Stimulated activated CD4-positive, alpha-beta T cell treated with anti-CD3 and anti-CD28 coated beads, Interleukin-15, amount 100 ng/mL, for 48 hours (primary cell): ENCODE measurements at regions not wholly inside any gene's neighbourhood (a gene's known extent, or its start where the extent isn't known, plus 50 kb on each side); places are given as distances from the start of the nearest gene placed in this dataset.

Source experiments
- DNase-seq, 2 donors: peaks; one replicate each; pipeline ENCODE4 v3.0.0-alpha.2; 2020; ENCODE audit warnings: low read depth in 2 of 2

DNA sequence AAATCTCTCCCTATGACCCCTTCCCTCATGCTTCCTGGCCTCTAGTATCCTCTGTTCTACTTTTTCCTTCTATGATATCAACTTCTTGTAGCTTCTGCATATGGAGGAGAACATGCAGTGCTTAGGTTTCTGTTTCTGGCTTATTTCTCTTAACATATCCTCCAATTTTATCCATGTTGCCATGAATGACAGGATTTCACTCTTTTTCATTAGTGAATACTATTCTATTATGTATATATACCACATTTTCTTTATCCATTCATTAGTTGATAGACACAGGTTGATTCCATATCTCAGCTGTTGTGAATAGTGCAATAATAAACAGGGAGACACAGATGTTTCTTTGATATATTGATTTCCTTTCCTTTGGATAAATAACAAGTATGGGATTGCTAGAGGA, 123.3 kb upstream of the SESN3 start:
- no peak for DNase-seq

DNA sequence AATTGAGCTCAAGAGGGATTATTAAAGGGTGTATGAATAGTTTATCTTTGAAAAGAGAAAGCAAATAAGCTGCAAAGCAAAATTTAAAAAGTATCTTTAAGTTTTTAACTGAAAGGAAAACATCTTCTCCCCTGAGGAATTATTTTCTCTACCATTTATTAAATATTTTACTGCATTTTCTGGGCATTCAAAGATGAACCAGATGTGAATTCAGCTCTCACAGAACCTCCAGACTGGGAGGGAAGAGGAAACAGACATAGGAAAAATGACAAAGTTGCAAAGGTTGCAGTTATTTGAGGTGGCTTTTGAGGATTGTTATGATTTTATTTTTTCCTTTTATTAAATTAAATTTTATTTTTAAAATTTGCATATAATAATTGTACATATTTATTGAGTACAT, 122.7 kb upstream of the SESN3 start:
- no peak for DNase-seq

DNA sequence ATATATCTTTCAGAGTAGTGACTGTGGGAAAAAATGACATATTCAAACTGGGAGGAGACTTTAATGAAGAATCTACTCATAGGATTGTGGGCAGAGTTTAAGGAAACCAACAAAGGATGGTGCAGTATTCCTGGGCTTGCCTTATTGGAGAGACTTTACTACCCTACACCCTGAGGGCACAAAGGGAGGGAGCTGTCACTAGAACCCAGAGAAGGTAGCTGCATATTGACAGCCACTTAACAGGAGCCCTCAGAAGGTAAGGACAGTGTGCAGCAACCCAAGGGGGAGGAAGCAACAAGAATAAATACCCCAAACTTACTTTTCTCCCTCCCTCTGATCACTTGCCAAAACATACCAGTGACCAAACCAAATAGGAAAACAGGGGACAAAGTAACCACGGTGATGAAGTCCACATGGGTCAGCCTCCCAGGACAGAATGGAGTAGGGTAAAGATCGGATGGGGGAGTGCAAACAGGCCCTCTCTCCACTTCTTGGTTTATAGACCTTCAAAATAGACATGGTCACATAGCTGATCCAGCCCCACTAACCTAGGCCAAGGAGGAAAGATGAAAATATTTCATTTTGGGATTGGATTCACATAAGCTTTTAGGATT, 121.8 kb upstream of the SESN3 start:
- DNase-seq = no peak

DNA sequence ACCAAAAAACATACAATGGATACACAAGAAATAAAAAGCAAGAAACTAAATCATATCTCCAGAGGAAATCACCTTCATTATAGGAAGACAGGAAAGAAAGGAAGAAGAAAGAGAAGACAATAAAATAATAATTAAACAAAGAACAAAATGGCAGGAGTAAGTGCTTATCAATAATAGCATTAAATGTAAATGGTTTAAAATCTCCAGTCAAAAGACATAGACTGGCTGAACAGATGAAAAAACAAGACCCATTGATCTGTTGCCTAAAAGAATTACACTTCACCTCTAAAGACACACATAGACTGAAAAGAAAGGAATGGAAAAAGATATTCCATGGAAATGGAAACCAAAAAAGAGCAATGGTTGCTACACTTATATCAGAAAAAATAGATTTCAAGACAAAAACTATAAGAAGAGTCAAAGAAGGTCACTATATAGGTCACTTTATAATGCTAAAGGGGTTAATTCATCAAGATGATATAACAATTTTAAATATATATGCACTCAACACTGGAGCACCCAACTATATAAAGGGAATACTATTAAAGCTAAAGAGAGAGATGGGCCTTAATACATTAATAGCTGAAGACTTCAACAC, 118.4 kb upstream of the SESN3 start:
- no peak for DNase-seq

DNA sequence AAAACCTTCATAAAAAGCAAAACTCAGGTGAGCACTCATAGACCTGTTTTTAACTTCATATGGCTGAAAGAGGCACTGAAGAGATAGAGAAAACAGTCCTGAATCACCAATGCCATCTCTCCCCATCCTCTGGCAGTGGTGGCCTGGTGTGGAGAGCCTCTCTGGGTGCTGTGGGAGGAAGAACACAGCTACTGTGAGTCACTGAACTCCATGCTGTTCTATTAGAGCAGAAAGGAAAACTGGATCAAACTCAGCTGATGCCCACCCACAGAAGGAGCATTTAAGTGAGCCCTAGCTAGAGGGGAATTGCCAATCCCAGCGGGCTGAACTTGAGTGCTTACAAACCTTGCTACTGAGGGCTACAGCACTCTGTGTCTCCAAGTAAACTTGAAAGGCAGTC, 115.3 kb upstream of the SESN3 start:
- no peak for DNase-seq

DNA sequence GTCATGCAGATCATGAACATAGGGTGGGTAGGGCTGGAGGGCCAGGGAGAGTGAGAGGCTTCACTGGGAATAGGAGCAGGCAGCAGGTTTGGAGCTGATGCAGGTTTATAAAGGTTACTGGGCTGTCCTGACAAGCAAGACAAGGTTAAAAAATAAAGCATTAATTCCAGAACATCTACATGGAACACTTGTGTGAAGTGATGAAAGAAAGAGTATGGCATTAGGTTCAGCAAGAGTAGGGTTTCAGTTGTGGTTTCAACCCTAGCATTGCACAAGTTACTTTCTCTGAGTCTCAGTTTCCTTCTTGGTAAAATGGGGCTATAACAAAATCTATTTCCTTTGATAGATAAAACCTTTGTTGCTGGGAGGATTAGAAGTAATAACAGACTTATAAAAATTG, 114.6 kb upstream of the SESN3 start:
- no peak for DNase-seq

DNA sequence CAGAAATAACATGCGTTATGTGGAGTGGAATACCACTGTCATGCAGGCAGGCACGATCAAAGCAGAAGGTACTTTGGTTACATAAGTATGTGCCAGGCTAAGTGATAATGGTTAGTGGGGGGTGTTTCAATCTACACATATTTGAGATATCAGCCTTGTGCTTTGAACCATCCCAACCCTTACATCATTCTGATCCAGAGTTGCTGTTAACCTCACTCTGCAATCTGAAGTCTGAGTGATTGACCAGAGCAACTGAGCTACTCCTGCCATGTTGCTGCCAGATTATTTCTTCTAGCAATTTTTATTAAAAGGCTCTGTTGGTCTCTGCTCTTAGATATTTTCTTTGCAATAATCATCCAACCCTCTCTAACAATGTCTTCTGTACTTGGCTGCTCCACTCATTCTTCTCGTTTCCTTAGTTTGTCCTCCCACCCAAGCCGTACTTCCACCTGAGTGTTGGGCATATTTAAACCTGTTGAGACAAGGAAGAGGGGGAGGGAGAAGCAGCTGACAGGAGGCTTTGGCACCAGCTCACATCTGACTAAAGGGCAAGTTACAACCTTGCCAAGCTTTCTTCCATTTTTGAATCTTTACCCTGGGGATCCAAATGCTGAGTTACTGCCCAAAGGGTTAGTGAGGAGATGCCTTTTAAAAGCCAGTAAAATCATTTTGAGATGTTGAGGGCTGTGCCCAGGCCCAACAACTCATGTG, 114.1 kb upstream of the SESN3 start:
- no peak for DNase-seq

DNA sequence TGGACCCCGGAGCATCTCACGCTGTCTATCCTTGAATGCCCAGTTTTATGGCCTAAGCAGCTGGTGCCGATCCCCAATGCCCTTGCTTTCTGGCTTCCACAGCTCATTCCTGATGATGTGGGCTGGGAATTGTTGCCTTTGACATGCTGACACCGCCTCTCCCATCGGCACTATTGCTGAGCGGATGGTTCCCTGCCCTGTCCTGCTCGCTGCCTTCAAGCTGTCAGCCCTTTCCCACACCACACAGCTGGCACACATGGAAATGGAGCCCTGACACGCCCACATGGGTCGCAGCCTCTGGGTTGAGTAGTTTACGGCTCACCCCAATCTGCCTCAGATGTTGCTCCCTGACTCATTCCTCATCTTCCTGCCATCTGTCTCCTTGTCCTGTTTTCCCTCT, 110.2 kb upstream of the SESN3 start:
- no peak for DNase-seq

DNA sequence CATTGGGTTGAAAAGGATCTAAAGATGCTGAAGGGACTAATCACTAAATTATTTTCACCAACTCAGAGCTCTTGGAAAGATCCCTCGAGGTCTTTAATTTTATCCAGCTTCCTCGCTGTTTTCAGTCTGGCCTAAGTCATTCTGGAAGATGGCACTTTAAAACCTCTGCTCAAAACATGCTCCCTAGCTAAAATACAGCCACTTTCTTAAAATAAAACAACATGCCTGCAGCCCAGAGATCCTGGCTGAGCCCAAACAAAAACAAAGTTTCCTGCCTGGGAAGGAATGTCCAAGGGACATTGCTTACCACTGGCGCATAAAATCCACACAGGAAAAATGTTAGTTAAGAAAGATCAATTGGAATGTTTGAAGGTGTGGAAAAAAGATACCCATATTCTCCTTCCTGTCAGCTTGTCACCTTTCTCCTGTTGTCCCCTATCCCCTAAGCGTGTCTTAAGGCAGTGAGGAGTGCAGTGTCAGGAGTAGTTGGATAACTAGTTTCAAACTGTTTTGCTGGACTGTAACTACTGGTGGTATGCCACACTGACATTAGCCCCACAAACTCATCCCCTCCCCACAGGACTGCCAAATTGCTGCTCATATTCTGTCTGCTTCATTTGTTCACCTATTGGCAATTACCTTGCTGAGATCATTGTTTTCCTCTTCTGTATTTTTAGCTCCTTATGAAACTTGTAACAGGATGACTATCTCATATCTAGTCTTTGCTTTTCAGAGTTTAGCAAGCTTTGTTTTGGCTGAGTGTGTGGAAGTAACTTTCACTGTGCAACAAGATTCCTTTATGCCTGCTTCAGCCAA, 108.3 kb upstream of the SESN3 start:
- DNase-seq = no peak

DNA sequence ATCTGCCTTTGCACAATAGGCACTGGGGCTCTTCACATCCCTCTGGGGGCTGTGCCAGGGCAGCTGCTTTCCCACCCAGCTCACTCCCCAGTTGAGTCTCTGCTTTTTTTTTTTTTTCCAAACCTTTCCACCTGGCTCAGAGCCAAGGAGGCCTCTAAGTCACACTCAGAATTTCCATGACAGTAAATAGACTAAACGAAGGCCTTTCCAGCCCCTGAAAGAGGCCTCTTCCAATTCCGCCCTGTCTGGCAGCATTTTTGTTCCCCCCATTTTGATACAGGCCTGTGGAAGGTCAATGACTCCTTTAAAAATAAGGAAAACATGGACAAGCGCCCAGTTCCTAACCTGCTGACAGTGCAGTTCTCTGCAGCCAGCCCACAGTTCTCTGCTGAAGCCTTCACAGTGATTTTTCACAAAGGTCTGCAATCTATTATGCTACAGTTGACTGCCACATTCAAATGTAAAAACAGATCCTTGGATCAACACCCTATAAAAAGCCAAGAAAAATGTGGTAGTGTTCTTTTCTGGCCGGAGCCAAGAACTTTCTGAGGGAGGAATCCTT, 107.5 kb upstream of the SESN3 start:
- no peak for DNase-seq

DNA sequence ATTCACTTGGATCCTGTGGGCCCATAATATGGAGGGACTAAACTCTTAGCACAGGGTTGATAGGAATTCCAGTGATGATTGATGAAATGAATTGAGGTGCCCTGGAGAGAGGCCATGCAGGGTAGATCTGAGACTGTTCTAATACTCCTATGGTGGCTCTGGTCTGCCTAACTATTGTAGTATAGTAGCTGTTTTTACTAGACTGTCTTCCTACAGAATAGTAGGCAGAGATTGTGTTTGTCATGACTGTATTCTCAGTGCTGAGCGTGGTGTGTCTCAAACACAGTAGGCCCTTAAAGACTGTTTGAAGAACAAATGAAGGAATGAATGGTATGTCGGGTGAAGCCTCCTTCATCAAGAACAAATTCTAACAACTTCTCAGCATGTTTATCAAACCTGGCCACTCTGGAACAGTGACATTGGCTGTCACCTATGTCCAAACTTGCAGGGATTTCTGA, 107.0 kb upstream of the SESN3 start:
- DNase-seq = no peak

DNA sequence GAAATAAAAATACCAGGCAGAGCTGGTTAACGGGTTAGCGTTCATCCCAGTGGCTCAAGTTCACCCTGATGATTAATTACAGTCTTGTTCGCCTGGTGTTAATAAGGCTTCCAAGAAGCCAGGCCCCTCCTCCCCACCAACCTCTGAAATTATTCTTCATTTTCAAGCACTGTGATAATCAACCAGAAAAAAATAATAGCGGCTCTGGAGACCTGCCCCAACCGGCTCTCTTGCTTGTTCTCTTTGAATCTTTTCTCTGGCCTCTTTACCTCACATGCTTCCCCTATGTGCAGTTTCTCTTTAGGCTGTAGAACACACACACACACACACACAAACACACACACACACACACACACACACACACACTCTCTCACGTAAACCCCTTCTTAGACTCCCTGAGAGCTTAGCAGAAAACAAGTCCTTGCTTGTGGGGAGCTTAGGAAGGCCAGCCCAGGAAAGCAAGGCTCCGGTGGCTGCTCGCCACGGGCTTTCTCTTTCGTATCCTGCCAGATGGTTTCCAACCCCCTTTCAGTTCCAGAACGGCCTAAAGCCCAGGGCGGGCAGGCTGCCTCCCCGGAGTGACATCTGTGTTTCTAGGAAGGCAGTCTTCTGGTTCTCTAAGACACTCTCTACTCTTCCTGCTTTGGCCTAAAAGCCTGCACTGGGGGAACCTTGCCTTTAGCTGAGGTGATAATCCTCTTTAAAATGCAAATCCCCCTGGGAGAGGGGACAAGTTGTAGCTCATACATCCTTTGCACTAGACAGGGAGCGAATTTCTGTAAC, 106.4 kb upstream of the SESN3 start:
- DNase-seq = peak; percentile 15 to 22

DNA sequence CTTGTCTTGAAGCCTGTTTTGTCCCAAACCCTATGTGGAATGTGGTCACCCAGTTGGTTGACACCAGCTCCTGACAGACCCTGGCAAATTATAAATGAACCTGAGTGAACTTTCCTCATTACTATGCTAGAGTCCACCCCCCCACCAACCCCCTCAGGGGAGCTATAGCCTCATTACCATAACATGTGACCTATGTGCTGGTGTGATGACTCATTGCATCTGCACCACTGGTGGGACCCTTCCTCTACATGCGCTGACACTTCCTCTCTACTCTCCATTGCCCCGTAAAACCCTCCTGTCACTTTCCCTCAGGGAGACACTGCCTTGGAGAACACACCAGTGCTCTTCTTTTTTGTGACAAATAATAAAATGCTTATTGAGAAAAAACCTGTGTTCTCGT, 105.0 kb upstream of the SESN3 start:
- DNase-seq = no peak

DNA sequence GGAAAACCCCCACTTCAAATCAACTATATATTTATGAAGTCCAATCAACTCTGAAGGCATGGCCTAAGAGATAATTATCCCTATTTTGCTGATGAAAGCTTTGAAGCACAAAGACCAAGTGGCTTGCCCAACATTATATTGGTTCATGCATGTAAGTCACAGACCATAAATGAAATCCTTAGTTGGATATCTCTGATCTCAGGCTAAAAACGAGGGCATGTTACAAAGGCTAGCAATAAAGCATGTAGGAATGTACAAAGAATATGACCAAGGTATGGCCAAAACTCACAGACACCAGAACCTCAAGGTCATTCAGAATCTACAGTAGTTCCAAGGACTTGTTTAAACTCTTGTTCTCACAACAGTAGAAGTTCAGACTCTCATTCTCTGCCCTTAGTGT, 100.2 kb upstream of the SESN3 start:
- DNase-seq = no peak

DNA sequence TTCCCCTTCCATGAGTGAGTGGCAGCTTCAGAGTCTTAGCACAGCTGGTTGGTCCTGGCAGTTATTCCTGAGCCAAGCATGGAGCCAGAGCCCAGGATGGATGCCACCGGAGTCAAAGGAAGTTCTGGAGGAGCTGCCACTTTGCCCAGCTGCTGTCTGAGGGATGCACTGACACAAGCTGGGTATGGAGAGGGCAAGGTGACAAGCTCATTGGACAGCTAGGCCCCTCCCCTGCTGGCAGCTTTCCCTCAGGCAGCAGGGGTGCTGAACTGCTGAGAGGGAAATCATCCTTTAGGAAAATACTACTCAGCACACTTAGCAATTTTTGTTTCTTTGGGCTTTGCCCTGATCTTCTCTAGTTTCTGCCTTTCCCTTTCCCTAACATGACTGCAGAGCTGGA, 99.3 kb upstream of the SESN3 start:
- no peak for DNase-seq

DNA sequence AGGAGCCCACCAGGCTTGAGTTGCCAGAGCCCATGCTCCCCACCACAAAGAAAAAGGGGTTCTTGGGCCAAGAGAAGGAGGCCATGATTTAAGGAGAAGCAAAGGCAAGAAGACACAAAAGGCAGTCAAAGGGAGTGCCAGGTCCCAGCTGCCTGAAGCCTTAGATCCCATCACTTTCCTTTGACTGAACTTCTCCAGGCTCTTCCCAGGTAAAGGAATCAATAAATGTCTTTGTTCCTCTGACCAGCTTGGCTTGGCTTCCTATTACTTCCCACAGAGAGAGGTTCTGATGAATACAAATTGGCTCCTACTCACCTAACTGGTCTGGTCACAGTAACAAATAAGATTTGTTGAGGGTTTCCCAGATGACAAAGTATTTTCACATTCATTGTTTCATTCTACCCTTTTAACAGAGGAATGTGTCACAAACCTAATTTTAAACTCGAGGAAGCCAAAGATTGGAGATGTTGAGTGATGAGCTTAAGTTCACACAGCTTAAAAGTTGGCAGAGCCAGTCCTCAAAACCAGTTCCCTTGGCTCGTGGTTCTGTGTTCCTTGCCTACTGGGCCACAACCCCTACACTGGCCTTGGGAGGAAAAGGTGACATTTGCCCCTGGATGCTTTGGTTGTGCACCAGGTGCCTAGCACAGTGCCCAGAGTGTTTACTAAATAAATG, 96.4 kb upstream of the SESN3 start:
- DNase-seq = no peak

DNA sequence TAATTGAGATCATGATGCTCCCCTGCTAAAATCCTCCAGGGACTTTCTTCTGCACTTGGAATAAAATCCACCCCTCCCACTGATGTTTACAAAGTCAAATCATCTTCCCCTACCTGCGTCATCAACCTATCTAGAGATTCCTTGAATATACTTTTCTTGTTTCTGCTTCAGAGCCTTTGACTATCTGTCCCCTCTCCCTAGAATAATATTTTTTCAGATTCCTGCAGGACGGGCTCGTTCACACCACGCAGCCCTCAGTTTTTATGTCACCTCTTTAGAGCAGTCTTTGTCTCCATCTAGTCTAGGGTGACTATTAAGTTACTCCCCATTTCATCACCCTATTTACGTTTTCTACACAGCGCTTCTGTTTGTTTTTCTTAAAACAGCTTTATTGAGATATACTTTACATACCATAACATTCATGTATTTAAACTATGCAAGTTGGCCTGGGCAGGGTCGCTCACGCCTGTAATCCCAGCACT, 94.8 kb upstream of the SESN3 start:
- DNase-seq = no peak

DNA sequence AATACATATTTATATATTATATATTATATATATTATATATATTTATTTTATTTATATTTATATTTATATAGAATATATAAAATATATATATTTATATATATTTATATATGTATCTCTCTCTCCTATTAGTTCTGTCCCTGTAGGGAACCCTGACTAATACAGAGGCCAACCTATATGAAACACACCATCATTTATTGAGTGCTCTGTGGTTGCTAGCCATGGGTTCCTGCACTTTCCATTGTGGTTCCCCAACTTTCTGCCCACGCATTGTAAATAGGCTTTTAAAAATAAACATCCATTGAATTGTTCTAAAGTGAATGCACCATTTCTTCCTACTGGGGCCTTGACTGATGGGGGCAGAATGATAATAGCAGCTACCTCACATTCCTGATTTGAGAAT, 93.8 kb upstream of the SESN3 start:
- DNase-seq = no peak

DNA sequence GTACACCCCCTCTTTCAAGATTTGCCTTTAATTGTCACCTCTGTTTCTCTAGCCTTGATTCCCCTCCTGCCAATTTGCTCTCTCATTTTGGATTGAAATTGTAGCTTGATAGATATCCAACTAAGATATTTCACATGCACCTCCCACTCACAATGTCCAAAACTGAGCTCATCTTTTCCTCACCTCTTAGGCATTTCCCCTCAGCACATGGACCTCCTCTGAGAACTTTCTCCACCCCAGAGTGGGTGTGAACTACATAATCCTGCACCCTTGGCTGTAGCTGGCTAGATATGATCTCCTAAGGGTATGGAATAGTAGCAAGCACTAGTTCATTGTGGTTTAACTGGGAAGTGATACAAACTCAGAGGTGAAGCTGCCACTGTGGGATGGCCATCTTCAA, 91.5 kb upstream of the SESN3 start:
- no peak for DNase-seq

DNA sequence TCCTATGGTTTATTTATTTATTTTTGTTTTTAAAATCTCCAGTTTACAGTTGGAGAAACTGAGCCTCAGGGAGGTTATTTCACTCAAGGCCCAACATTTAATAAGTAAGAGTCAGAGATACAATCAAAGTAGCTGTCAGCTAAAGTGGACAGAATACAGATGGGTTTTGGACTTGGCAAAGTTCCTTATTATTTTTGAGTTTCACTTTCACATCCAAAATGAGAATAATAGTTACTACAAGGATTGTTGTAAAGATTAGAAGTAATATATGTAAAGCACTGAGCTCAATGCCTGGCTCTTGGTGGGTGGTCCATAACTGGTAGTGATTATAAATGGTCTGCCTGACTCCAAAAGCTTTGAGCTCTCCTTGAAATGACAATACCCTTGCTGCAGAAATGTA, 87.5 kb upstream of the SESN3 start:
- DNase-seq = no peak
